Right forelimb (tissue), 1 donor: ENCODE measurements at regions not wholly inside any gene's neighbourhood (a gene's known extent, or its start where the extent isn't known, plus 50 kb on each side); places are given as distances from the start of the nearest gene placed in this dataset.
A peak's percentile ranks its signal among the peaks of the same experiment; 100 is the strongest.

Experiments used
- DNase-seq: peaks from one replicate; pipeline ENCODE4 v3.0.0-alpha.2; 2018

DNA sequence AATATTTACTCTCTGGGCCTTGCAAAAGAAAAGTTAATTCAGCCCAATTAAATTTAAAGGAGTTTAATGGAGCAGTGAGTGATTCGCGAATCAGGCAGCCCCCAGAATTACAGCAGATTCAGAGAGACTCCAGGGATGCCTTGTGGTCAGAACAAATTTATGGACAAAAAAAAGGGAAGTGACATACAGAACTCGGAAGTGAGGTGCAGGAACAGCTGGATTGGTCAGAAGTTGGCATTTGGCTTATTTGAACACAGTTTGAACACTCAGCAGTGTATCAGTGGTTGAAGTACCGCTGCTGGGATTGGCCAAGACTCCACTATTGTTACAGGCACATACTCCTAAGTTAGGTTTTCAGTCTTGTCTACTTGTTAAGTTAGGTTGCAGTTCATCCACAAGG is 145.0 kb upstream of the GAP43 start:
- no peak for DNase-seq

GRCh38 chr3:115486880-115487279 is 136.4 kb upstream of the GAP43 start:
- no peak for DNase-seq

GRCh38 chr3:115487968-115488367 is 135.3 kb upstream of the GAP43 start:
- no peak for DNase-seq

GRCh38 chr3:115488409-115488808 is 134.9 kb upstream of the GAP43 start:
- no peak for DNase-seq

GRCh38 chr3:115494826-115495225 is 128.5 kb upstream of the GAP43 start:
- DNase-seq: no peak

GRCh38 chr3:115498421-115498820 is 124.9 kb upstream of the GAP43 start:
- no peak for DNase-seq

GRCh38 chr3:115498898-115499297 is 124.4 kb upstream of the GAP43 start:
- DNase-seq: no peak

- DNase-seq: no peak
Measured at GRCh38 chr3:115499666-115500065, 123.6 kb upstream of the GAP43 start.

GRCh38 chr3:115500795-115501194 is 122.5 kb upstream of the GAP43 start:
- no peak for DNase-seq

- DNase-seq: no peak
Measured at GRCh38 chr3:115502128-115502527, 121.2 kb upstream of the GAP43 start.

- DNase-seq: no peak
Measured at GRCh38 chr3:115503394-115503793, 119.9 kb upstream of the GAP43 start.

GRCh38 chr3:115508562-115508961 is 114.7 kb upstream of the GAP43 start:
- no peak for DNase-seq

- DNase-seq: peak; percentile 70
Measured at GRCh38 chr3:115512565-115513415, 110.5 kb upstream of the GAP43 start.

DNA sequence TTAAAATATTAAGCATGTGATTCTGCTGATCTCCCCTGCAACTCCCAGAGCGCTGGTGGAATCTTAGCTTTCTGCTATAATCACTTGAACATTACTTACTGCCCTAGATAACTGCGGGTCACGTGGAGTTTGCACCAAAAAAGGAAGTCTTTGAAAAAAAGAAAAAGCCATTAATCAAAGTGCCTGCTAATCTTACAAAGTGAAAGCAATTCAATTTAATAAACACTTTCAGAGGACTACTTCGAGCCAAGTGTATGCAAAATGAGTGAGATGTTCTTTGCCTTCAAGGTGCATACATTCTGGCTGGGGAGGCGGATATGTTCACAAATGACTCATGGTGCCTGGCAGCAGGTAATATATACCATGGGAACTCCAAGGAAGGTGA is 109.9 kb upstream of the GAP43 start:
- DNase-seq: no peak

- DNase-seq: no peak
Measured at GRCh38 chr3:115517457-115518050, 105.8 kb upstream of the GAP43 start.

- peak; percentile 69 for DNase-seq
Measured at GRCh38 chr3:115518100-115518852, 105.0 kb upstream of the GAP43 start.

GRCh38 chr3:115520241-115520640 is 103.1 kb upstream of the GAP43 start:
- no peak for DNase-seq

- DNase-seq: no peak
Measured at GRCh38 chr3:115520651-115521245, 102.6 kb upstream of the GAP43 start.

- DNase-seq: no peak
Measured at GRCh38 chr3:115523458-115523857, 99.9 kb upstream of the GAP43 start.

DNA sequence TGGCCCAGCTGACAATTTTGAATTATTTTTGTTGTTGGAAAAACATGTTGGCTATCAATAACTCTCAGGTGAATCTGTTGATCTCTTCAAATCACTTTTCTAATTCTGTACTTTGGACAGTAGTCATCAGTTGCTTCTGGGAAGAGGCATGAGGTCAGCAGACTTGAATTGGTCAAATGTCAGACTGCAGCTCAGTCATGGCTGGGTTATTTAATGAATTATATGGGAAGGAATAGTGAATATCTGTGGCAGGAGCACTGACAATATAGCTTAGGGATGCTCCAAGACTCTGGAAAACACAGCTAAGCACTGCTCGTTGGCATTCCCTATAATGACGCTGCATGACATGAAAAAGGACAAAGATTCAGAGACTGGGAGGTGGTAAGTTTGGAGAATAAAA is 98.8 kb upstream of the GAP43 start:
- no peak for DNase-seq

- no peak for DNase-seq
Measured at GRCh38 chr3:115525731-115526130, 97.6 kb upstream of the GAP43 start.

DNA sequence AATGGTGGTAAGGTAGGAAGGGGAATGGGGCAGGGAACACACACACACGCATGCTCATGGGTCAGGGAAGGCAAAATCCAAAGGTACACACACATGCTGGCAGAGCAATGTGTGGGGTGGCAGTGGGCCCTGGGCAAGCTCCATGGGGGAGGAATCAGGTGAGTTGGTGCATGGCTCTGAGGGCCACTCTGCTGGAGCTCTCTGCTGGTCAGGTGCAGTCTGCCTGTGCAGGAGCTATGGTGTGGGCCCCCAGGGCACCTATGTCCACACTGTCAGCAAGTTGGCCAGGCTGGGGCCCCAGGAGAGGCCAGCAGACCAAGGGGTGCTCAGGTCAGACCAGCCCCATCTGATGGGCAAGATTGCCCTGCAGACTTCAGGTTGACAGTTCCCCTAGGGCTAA is 90.1 kb upstream of the GAP43 start:
- DNase-seq: no peak

- no peak for DNase-seq
Measured at GRCh38 chr3:115536171-115536570, 87.1 kb upstream of the GAP43 start.

DNA sequence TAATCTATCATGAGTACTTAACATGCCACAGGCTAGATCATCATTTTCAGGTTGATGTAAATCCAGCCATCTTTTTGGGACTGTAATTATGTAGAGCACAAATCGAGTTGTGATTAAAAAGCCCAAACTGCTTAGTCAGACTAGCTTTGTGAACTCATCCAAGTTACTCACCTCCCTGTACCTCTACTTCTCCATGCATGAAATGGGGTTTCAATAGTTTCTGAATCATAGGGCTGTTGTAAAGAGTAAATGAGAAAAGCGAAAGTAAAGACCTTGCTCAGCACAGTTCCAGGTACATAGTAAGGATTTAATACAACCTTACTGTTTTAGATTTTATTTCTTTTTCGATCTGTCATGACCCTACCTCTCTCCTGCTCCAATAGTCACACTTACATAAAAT is 85.6 kb upstream of the GAP43 start:
- no peak for DNase-seq
